K562 (cell line): ENCODE measurements at regions not wholly inside any gene's neighbourhood (a gene's known extent, or its start where the extent isn't known, plus 50 kb on each side); places are given as distances from the start of the nearest gene placed in this dataset.

ENCODE experiments used
- ATAC-seq: fragments of 200-7000 bp; cut with Tn5 transposase; 3 replicates; pipeline ENCODE4 v1.9.1; 2020; ENCODE audit warnings: moderate library complexity
- BruUV-seq: library from RNA; stranded (reverse); fragments of 400-500 nt; replicated peaks from 2 replicates; lab custom pipeline; 2021; lab: Mats Ljungman, UMichigan
- CTCF ChIA-PET: fragments of 300-600 bp; formaldehyde crosslinking; extraction: SDS; loops from one replicate; lab custom pipeline; 2021; ENCODE audit warnings: low intra/inter-chr PET ratio; lab: Yijun Ruan, JAX
- POLR2A ChIA-PET: fragments of 300-600, 350-650 bp; sonication (Branson Sonifier 250); formaldehyde crosslinking; extraction: SDS; loops from one replicate; lab custom pipeline; 2021; ENCODE audit warnings: antibody characterized with exemption, inconsistent platforms; lab: Yijun Ruan, JAX
- DNase-seq, 4 experiments: peaks; one replicate each; pipeline versions ENCODE4 v3.0.0 to v3.0.0-alpha.2; 2011 to 2018; ENCODE audit warnings: low spot score in 3 of 4, mixed read lengths in 3 of 4; ENCODE audit errors: extremely low read depth in 1 of 4
- FAIRE-seq: peaks from 2 replicates; lab custom pipeline; 2011; peaks lifted over from hg19 to GRCh38; lab: Jason Lieb, UNC
- H2AFZ ChIP-seq: 2 replicates; pipeline ENCODE4 v1.6.0; 2011; ENCODE audit warnings: low read depth, low read length, control low read depth, inconsistent platforms
- H3K27ac ChIP-seq: fragments of 200-600 bp; 3 replicates; pipeline ENCODE4 v1.8.0; 2011; ENCODE audit warnings: low read depth, mild to moderate bottlenecking, control low read depth, inconsistent platforms, low read length, moderate library complexity, mixed read lengths; ENCODE audit errors: extremely low read depth
- H3K27me3 ChIP-seq, 2 experiments: fragments of 300-600 bp in 1 of 2; 2 replicates in 1 of 2; 3 replicates in 1 of 2; pipeline versions ENCODE4 v1.6.0 to v1.8.0; 2011; ENCODE audit warnings: inconsistent platforms in 2 of 2, low read length in 2 of 2, mild to moderate bottlenecking in 1 of 2, mixed read lengths in 1 of 2, moderate library complexity in 1 of 2; ENCODE audit not compliant: control insufficient read depth in 2 of 2, insufficient read depth in 2 of 2
- H3K36me3 ChIP-seq: fragments of 300-600 bp; 3 replicates; pipeline ENCODE4 v1.8.0; 2011; ENCODE audit warnings: mild to moderate bottlenecking, low read length, inconsistent platforms; ENCODE audit not compliant: control insufficient read depth, insufficient read depth
- H3K4me1 ChIP-seq, 2 experiments: fragments of 200-600 bp in 1 of 2; replicated peaks in 1 of 2; 2 replicates in 1 of 2; 3 replicates in 1 of 2; pipeline versions ENCODE4 v1.5.1 to v1.8.0; 2011; ENCODE audit warnings: inconsistent platforms in 2 of 2, low read length in 2 of 2, mild to moderate bottlenecking in 1 of 2, mixed read lengths in 1 of 2, moderate library complexity in 1 of 2; ENCODE audit not compliant: control insufficient read depth in 2 of 2, insufficient read depth in 2 of 2
- H3K4me2 ChIP-seq: 2 replicates; pipeline ENCODE4 v1.6.1; 2011; ENCODE audit warnings: low read length, control low read depth, inconsistent platforms, mixed read lengths; ENCODE audit not compliant: insufficient read depth
- H3K4me3 ChIP-seq: fragments of 200-600 bp; sonication (generic), shearing (Covaris generic); 2 replicates; pipeline ENCODE4 v1.5.1; 2016; ENCODE audit warnings: control low read depth, inconsistent platforms
- H3K79me2 ChIP-seq: fragments of 200-600 bp; 3 replicates; pipeline ENCODE4 v1.8.0; 2011; ENCODE audit warnings: low read length, inconsistent platforms; ENCODE audit not compliant: control insufficient read depth, insufficient read depth
- H3K9ac ChIP-seq, 2 experiments: 2 replicates each; pipeline versions ENCODE4 v1.6.0 to v1.6.1; 2011; ENCODE audit warnings: low read depth in 2 of 2, low read length in 2 of 2, control low read depth in 1 of 2, inconsistent platforms in 1 of 2, mild to moderate bottlenecking in 1 of 2, mixed read lengths in 1 of 2; ENCODE audit not compliant: insufficient read depth in 1 of 2
- H3K9me1 ChIP-seq: one replicate; pipeline ENCODE4 v1.6.0; 2011; ENCODE audit warnings: inconsistent platforms, mild to moderate bottlenecking, low read length, moderate library complexity; ENCODE audit not compliant: control insufficient read depth, insufficient read depth
- H3K9me3 ChIP-seq: replicated peaks from 2 replicates; pipeline ENCODE4 v1.5.1; 2011; ENCODE audit warnings: low read depth, low read length, inconsistent platforms; ENCODE audit not compliant: control insufficient read depth, insufficient read depth
- H4K20me1 ChIP-seq: replicated peaks from 2 replicates; pipeline ENCODE4 v1.6.1; 2011; ENCODE audit warnings: low read length, inconsistent platforms, mixed read lengths; ENCODE audit not compliant: control insufficient read depth, insufficient read depth
- BCL6 ChIP-seq: fragments of 250-450 bp; sonication (Bioruptor Pico); IDR thresholded peaks from 2 replicates; pipeline ENCODE4 v1.4.0; 2020
- BRD4 ChIP-seq: fragments of 200-600 bp; sonication (generic); IDR thresholded peaks from 2 replicates; pipeline ENCODE4 v1.6.1; 2017; ENCODE audit warnings: inconsistent platforms
- CEBPG ChIP-seq, 3 experiments: fragments of 200-800 bp in 1 of 3; sonication (Bioruptor generic) in 1 of 3; sonication (generic) in 1 of 3; formaldehyde crosslinking in 1 of 3; IDR thresholded peaks in 2 of 3; conservative IDR thresholded peaks in 1 of 3; 2 replicates each; pipeline versions ENCODE4 v1.6.1 to v1.8.0; 2016 to 2022; ENCODE audit warnings: missing compliant biosample characterization in 2 of 3, missing genetic modification characterization in 2 of 3, mild to moderate bottlenecking in 1 of 3, missing genetic modification reagents in 1 of 3
- EP400 ChIP-seq: fragments of 450-650 bp; IDR thresholded peaks from 2 replicates; pipeline ENCODE4 v1.6.1; 2017; ENCODE audit warnings: antibody characterized with exemption, mild to moderate bottlenecking, moderate library complexity
- JUN ChIP-seq, 2 experiments: sonication (generic) in 1 of 2; formaldehyde crosslinking in 1 of 2; IDR thresholded peaks; 2 replicates each; pipeline versions ENCODE4 v1.6.1 to v1.8.0; 2012 to 2022; ENCODE audit warnings: borderline replicate concordance in 2 of 2, mild to moderate bottlenecking in 2 of 2, improper control_type of control experiment in 1 of 2, low read depth in 1 of 2, low read length in 1 of 2, missing genetic modification reagents in 1 of 2
- MBD2 ChIP-seq: sonication (generic); IDR thresholded peaks from 2 replicates; pipeline ENCODE4 v1.6.1; 2016; ENCODE audit warnings: low read depth, borderline replicate concordance
- MEIS2 ChIP-seq: fragments of 450-650 bp; IDR thresholded peaks from 2 replicates; pipeline ENCODE4 v1.6.1; 2014; ENCODE audit warnings: mild to moderate bottlenecking; ENCODE audit not compliant: partially characterized antibody
- PREB ChIP-seq: sonication (generic); formaldehyde crosslinking; IDR thresholded peaks from 2 replicates; pipeline ENCODE4 v1.8.1; 2023; ENCODE audit warnings: mild to moderate bottlenecking, missing genetic modification reagents
- SREBF1 ChIP-seq: fragments of 150-350 bp; IDR thresholded peaks from 2 replicates; pipeline ENCODE4 v1.6.1; 2014; ENCODE audit warnings: antibody characterized with exemption, low read depth, low read length, borderline replicate concordance
- SRSF1 ChIP-seq: fragments of 200-400 bp; formaldehyde crosslinking; IDR thresholded peaks from 2 replicates; pipeline ENCODE4 v1.6.1; 2017; ENCODE audit warnings: mild to moderate bottlenecking, low read depth, low read length, moderate library complexity
- TAF9B ChIP-seq: fragments of 450-650 bp; IDR thresholded peaks from 2 replicates; pipeline ENCODE4 v1.6.1; 2018; ENCODE audit warnings: mild to moderate bottlenecking; ENCODE audit not compliant: partially characterized antibody
- XRCC5 ChIP-seq: fragments of 200-400 bp; formaldehyde crosslinking; IDR thresholded peaks from 2 replicates; pipeline ENCODE4 v1.6.1; 2017; ENCODE audit warnings: low read depth, mild to moderate bottlenecking, low read length
- ZNF586 ChIP-seq: fragments of 450-650 bp; formaldehyde crosslinking; conservative IDR thresholded peaks from 2 replicates; pipeline ENCODE4 v1.4.0; 2020; ENCODE audit warnings: mild to moderate bottlenecking, moderate library complexity
- ZNF655 ChIP-seq: fragments of 250-450 bp; sonication (Bioruptor Pico); IDR thresholded peaks from 2 replicates; pipeline ENCODE4 v1.5.0; 2021
- WGBS: fragments of 100-300 bp; shearing (Covaris generic); methylation state at CpG from one replicate; pipeline ENCODE4 v1.1.6; 2016; ENCODE audit warnings: low coverage, mixed read lengths; ENCODE audit not compliant: insufficient coverage; ENCODE audit errors: missing lambda C conversion rate; 5-methylcytosine and 5-hydroxymethylcytosine counted together
- in situ Hi-C: fragments of 300-500 bp; cut with MboI; formaldehyde crosslinking; loops from 4 replicates; pipeline ENCODE4 v1.15.0; 2018; ENCODE audit warnings: inconsistent platforms, mixed read lengths
- intact Hi-C: fragments of 100-400 bp; cut with micrococcal nuclease; formaldehyde crosslinking; loops from 2 replicates; pipeline ENCODE4 v1.14.2; 2022
- TF ChIP-seq, protein P1 (sequence below): fragments of 450-650 bp; IDR thresholded peaks from 2 replicates; pipeline ENCODE4 v1.6.1; 2016

DNA sequence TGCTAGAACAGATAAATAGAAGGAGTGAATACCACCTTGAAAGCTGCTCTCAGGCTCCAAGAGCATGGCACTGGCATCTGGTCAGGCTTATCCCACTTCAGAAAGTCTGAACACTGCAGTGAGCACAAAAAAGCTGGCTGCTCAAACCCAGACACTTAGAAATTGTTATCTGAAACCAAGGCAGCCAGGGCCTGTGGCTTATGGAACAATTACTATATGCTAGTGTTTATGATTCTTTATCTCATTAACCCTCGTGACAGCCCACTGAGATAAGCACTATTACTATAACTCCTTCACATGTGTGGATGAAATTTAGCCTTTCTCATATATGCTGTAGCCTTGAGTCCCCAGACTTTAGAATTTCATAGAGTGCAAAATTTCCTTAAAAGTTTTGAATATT is 400.2 kb downstream of the RAB38 start (continued):
- TF ChIP-seq SREBF1 (no peak), MEIS2 (no peak), JUN (IDR thresholded peaks at IDR 0.05; ENCODE audit: borderline replicate concordance, low read depth, low read length) (no peak), JUN (CRISPR knock-in tag; IDR thresholded peaks at IDR 0.05; ENCODE audit: borderline replicate concordance) (no peak), SRSF1 (no peak)
- TF ChIP-seq, protein P1, sequence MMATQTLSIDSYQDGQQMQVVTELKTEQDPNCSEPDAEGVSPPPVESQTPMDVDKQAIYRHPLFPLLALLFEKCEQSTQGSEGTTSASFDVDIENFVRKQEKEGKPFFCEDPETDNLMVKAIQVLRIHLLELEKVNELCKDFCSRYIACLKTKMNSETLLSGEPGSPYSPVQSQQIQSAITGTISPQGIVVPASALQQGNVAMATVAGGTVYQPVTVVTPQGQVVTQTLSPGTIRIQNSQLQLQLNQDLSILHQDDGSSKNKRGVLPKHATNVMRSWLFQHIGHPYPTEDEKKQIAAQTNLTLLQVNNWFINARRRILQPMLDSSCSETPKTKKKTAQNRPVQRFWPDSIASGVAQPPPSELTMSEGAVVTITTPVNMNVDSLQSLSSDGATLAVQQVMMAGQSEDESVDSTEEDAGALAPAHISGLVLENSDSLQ = no peak

DNA sequence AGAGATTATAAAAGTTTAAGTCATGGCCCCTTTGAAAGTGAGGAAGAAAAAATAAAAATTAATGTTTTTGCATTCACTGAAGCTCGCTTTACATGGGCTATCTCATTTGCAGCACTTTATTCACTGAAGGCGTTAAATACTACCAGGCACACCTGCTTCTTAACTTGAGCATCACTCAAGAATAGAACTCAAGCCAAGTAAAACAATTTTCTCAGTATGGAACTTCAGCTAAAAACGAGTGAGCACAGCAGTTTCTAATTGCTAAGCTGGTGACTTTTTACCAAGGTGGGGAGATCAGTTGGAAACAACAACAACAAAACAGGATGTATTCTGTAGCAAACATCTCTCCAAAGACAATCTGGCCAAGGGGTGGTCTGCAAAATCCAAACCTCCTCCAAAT is 405.6 kb downstream of the RAB38 start:
- Histone ChIP-seq H4K20me1 (no peaks in the 10 kb centered on the region), H3K9me1 (no peaks in the 10 kb centered on the region), H3K9ac (no peak overlapping the region), H3K4me1 (no peaks in the 10 kb centered on the region), H3K36me3 (no peaks in the 10 kb centered on the region), H3K4me3 (no peak overlapping the region), H3K27me3 (no peaks in the 10 kb centered on the region), H3K4me2 (no peak overlapping the region), H3K9me3 (no peaks in the 10 kb centered on the region; the same call in 1 of the 2 replicates), H3K79me2 (no peaks in the 10 kb centered on the region), H2AFZ (no peak overlapping the region), H3K27ac (no peak overlapping the region)
- in situ Hi-C loops (no loop called here), intact Hi-C loops (no loop called here)
- no TSS peak for BruUV-seq
- FAIRE-seq (no peak), ATAC-seq (no peak), DNase-seq (no peak)
- TF ChIP-seq CEBPG (CRISPR knock-in tag; IDR thresholded peaks at IDR 0.05) (no peak), CEBPG (tag; conservative IDR thresholded peaks at IDR 0.05 in 1 of 2, IDR thresholded peaks at IDR 0.05 in 1 of 2) (no peak), MBD2 (no peak), BRD4 (no peak), PREB (no peak), ZNF655 (no peak), XRCC5 (no peak), TAF9B (no peak), ZNF586 (CRISPR knock-in tag) (no peak), BCL6 (CRISPR knock-in tag) (no peak), EP400 (no peak)
- 3% methylated on average over 3 of the region's 3 CpGs for WGBS
- ChIA-PET POLR2A (no interaction called here), CTCF (no interaction called here)
